GM12878 (cell line): ENCODE measurements at regions not wholly inside any gene's neighbourhood (a gene's known extent, or its start where the extent isn't known, plus 50 kb on each side); places are given as distances from the start of the nearest gene placed in this dataset.

Source experiments
- ATAC-seq: fragments of 200-7000 bp; cut with Tn5 transposase; 3 replicates; pipeline ENCODE4 v1.9.1; 2020; ENCODE audit warnings: mild to moderate bottlenecking, moderate library complexity
- BruUV-seq: library from RNA; stranded (reverse); fragments of 400-500 nt; replicated peaks from 2 replicates; lab custom pipeline; 2021; lab: Mats Ljungman, UMichigan
- CTCF ChIA-PET: fragments of 300-600 bp; sonication (Branson Sonifier 250); formaldehyde crosslinking; extraction: SDS; loops from one replicate; lab custom pipeline; 2021; ENCODE audit warnings: inconsistent platforms; lab: Yijun Ruan, JAX
- POLR2A ChIA-PET: fragments of 350-600 bp; formaldehyde crosslinking; extraction: SDS; loops from one replicate; lab custom pipeline; 2021; ENCODE audit warnings: inconsistent platforms; lab: Charles Lee
- RAD21 ChIA-PET: fragments of 300-600 bp; sonication (Branson Sonifier 250); formaldehyde crosslinking; loops from one replicate; lab custom pipeline; 2023; ENCODE audit warnings: antibody characterized with exemption; ENCODE audit not compliant: unreplicated experiment; lab: Charles Lee
- SMC1A ChIA-PET: fragments of 300-600 bp; sonication (Branson Sonifier 250); formaldehyde crosslinking; loops from one replicate; lab custom pipeline; 2023; ENCODE audit not compliant: unreplicated experiment, uncharacterized antibody; lab: Charles Lee
- DNase-seq: peaks from one replicate; pipeline ENCODE4 v3.0.0-alpha.2; 2011; ENCODE audit warnings: low read depth, low spot score
- FAIRE-seq: peaks from 3 replicates; lab custom pipeline; 2011; peaks lifted over from hg19 to GRCh38; lab: Jason Lieb, UNC
- H2AFZ ChIP-seq: 2 replicates; pipeline ENCODE4 v1.6.0; 2011; ENCODE audit warnings: low read depth, low read length, control low read depth; ENCODE audit not compliant: control insufficient read depth
- H3K27ac ChIP-seq: 2 replicates; pipeline ENCODE4 v1.5.1; 2011; ENCODE audit warnings: control low read depth; ENCODE audit not compliant: control insufficient read depth, insufficient read depth
- H3K27me3 ChIP-seq, 2 experiments: replicated peaks in 1 of 2; 2 replicates each; pipeline versions ENCODE4 v1.6.0 to v1.6.1; 2011; ENCODE audit warnings: low read length in 1 of 2; ENCODE audit not compliant: control insufficient read depth in 2 of 2, insufficient read depth in 2 of 2
- H3K36me3 ChIP-seq, 2 experiments: 2 replicates each; pipeline ENCODE4 v1.5.1; 2011; ENCODE audit warnings: low read length in 1 of 2; ENCODE audit not compliant: control insufficient read depth in 2 of 2, insufficient read depth in 2 of 2
- H3K4me1 ChIP-seq: 2 replicates; pipeline ENCODE4 v1.6.1; 2011; ENCODE audit warnings: mild to moderate bottlenecking, low read length, moderate library complexity, mixed read lengths; ENCODE audit not compliant: control insufficient read depth, insufficient read depth
- H3K4me2 ChIP-seq: 2 replicates; pipeline ENCODE4 v1.6.0; 2011; ENCODE audit warnings: control low read depth; ENCODE audit not compliant: control insufficient read depth, insufficient read depth
- H3K4me3 ChIP-seq: fragments of 200-600 bp; sonication (generic); 2 replicates; pipeline ENCODE4 v1.5.1; 2016
- H3K79me2 ChIP-seq: 2 replicates; pipeline ENCODE4 v1.6.0; 2011; ENCODE audit warnings: low read length; ENCODE audit not compliant: control insufficient read depth, insufficient read depth
- H3K9ac ChIP-seq: 2 replicates; pipeline ENCODE4 v1.8.0; 2011; ENCODE audit warnings: low read length, control low read depth, mixed read lengths; ENCODE audit not compliant: control insufficient read depth, insufficient read depth
- H3K9me3 ChIP-seq: replicated peaks from 3 replicates; pipeline ENCODE4 v1.5.1; 2011; ENCODE audit warnings: mild to moderate bottlenecking, low read length; ENCODE audit not compliant: control insufficient read depth, insufficient read depth
- H4K20me1 ChIP-seq: 2 replicates; pipeline ENCODE4 v1.6.0; 2011; ENCODE audit not compliant: control insufficient read depth, insufficient read depth
- BACH1 ChIP-seq: fragments of 450-650 bp; IDR thresholded peaks from 2 replicates; pipeline ENCODE4 v1.6.1; 2017; ENCODE audit warnings: mild to moderate bottlenecking, borderline replicate concordance
- CBFB ChIP-seq: IDR thresholded peaks from 2 replicates; pipeline ENCODE4 v1.6.1; 2016; ENCODE audit warnings: antibody characterized with exemption, low read depth
- CREM ChIP-seq: IDR thresholded peaks from 2 replicates; pipeline ENCODE4 v1.6.1; 2014; ENCODE audit warnings: antibody characterized with exemption, low read depth
- E4F1 ChIP-seq: fragments of 450-650 bp; IDR thresholded peaks from 2 replicates; pipeline ENCODE4 v1.6.1; 2018; ENCODE audit warnings: borderline replicate concordance, mild to moderate bottlenecking; ENCODE audit not compliant: partially characterized antibody
- GABPA ChIP-seq: IDR thresholded peaks from 2 replicates; pipeline ENCODE4 v1.6.1; 2014; ENCODE audit warnings: antibody characterized with exemption, low read depth, mild to moderate bottlenecking, inconsistent platforms
- IRF4 ChIP-seq: IDR thresholded peaks from 2 replicates; pipeline ENCODE4 v1.6.1; 2011; ENCODE audit warnings: low read depth, low read length
- NR2C1 ChIP-seq: fragments of 450-650 bp; IDR thresholded peaks from 2 replicates; pipeline ENCODE4 v1.6.1; 2017; ENCODE audit warnings: antibody characterized with exemption, mild to moderate bottlenecking, moderate library complexity
- SMAD1 ChIP-seq: fragments of 450-650 bp; IDR thresholded peaks from 2 replicates; pipeline ENCODE4 v1.6.1; 2018; ENCODE audit warnings: mild to moderate bottlenecking, low read depth; ENCODE audit not compliant: partially characterized antibody
- SMAD5 ChIP-seq: IDR thresholded peaks from 2 replicates; pipeline ENCODE4 v1.6.1; 2016; ENCODE audit warnings: antibody characterized with exemption, low read depth
- SMC3 ChIP-seq: IDR thresholded peaks from 2 replicates; pipeline ENCODE4 v1.6.1; 2011; ENCODE audit warnings: low read length, improper control_type of control experiment, borderline replicate concordance
- STAT3 ChIP-seq: IDR thresholded peaks from 2 replicates; pipeline ENCODE4 v1.6.1; 2011; ENCODE audit warnings: low read depth, low read length, improper control_type of control experiment
- YY1 ChIP-seq: IDR thresholded peaks from 2 replicates; pipeline ENCODE4 v1.6.1; 2011; ENCODE audit warnings: low read depth, mild to moderate bottlenecking, low read length
- ZNF217 ChIP-seq: fragments of 450-650 bp; IDR thresholded peaks from 2 replicates; pipeline ENCODE4 v1.6.1; 2017; ENCODE audit warnings: antibody characterized with exemption, mild to moderate bottlenecking
- ZNF622 ChIP-seq: fragments of 450-650 bp; IDR thresholded peaks from 2 replicates; pipeline ENCODE4 v1.6.1; 2017; ENCODE audit warnings: mild to moderate bottlenecking, inconsistent platforms
- WGBS: methylation state at CpG from one replicate; pipeline ENCODE4 v1.1.6; 2016; ENCODE audit warnings: low lambda C conversion rate; ENCODE audit not compliant: insufficient replicate concordance, insufficient coverage; ENCODE audit errors: missing lambda C conversion rate; 5-methylcytosine and 5-hydroxymethylcytosine counted together
- in situ Hi-C: fragments of 300-500 bp; cut with MboI; formaldehyde crosslinking; loops from 9 replicates; pipeline ENCODE4 v1.14.3; 2018; ENCODE audit warnings: mixed read lengths
- intact Hi-C: fragments of 100-400 bp; cut with micrococcal nuclease; formaldehyde crosslinking; loops from one replicate; pipeline ENCODE4 v1.14.2; 2022; ENCODE audit not compliant: unreplicated experiment

- ChIA-PET CTCF (no interaction called here), SMC1A (no interaction called here), RAD21 (no interaction called here), POLR2A (no interaction called here)
- BruUV-seq, result no TSS peak
- Histone ChIP-seq H3K4me2 (no peak overlapping the region), H3K4me1 (no peaks in the 10 kb centered on the region), H3K9me3 (no peaks in the 10 kb centered on the region), H2AFZ (no peak overlapping the region), H3K4me3 (no peak overlapping the region), H4K20me1 (no peaks in the 10 kb centered on the region), H3K27me3 (no peaks in the 10 kb centered on the region), H3K36me3 (no peaks in the 10 kb centered on the region), H3K27ac (no peak overlapping the region), H3K9ac (no peak overlapping the region), H3K79me2 (no peaks in the 10 kb centered on the region)
- no peak for TF ChIP-seq SMC3
- no peak for TF ChIP-seq ZNF217
- no peak for TF ChIP-seq E4F1
- TF ChIP-seq CREM, result no peak
- TF ChIP-seq SMAD5, result no peak
- ATAC-seq (no peak), DNase-seq (no peak), FAIRE-seq (no peak)
- in situ Hi-C loops (no loop called here), intact Hi-C loops (no loop called here)
Measured at GRCh38 chr15:85999658-86000057, 80.0 kb upstream of the AGBL1 start.

- Histone ChIP-seq H3K4me3 (no peak overlapping the region), H3K79me2 (no peaks in the 10 kb centered on the region), H3K4me1 (no peaks in the 10 kb centered on the region), H2AFZ (no peak overlapping the region), H3K9me3 (no peaks in the 10 kb centered on the region), H4K20me1 (no peaks in the 10 kb centered on the region), H3K9ac (no peak overlapping the region), H3K36me3 (no peaks in the 10 kb centered on the region), H3K4me2 (no peak overlapping the region), H3K27me3 (no peaks in the 10 kb centered on the region), H3K27ac (no peak overlapping the region)
- in situ Hi-C loops (no loop called here), intact Hi-C loops (no loop called here)
- ChIA-PET SMC1A (interaction anchor here (0.9 kb wide), 1 partner anchor 49 kb away, joined by 3 read pairs; no protein-coding TSS in a partner anchor), POLR2A (no interaction called here), CTCF (no interaction called here), RAD21 (no interaction called here)
- DNase-seq (no peak), FAIRE-seq (no peak), ATAC-seq (no peak)
- TF ChIP-seq NR2C1 (no peak), ZNF622 (no peak), CBFB (no peak), SMC3 (no peak), IRF4 (no peak), STAT3 (no peak), BACH1 (no peak), GABPA (no peak), SMAD1 (no peak), YY1 (no peak)
- no TSS peak for BruUV-seq
- WGBS, result 26% methylated on average over 4 of the region's 4 CpGs
Measured at GRCh38 chr15:86001200-86001599, 78.5 kb upstream of the AGBL1 start.
